ENCODE measurements at regions not wholly inside any gene's neighbourhood (a gene's known extent, or its start where the extent isn't known, plus 50 kb on each side); places are given as distances from the start of the nearest gene placed in this dataset.

DNA sequence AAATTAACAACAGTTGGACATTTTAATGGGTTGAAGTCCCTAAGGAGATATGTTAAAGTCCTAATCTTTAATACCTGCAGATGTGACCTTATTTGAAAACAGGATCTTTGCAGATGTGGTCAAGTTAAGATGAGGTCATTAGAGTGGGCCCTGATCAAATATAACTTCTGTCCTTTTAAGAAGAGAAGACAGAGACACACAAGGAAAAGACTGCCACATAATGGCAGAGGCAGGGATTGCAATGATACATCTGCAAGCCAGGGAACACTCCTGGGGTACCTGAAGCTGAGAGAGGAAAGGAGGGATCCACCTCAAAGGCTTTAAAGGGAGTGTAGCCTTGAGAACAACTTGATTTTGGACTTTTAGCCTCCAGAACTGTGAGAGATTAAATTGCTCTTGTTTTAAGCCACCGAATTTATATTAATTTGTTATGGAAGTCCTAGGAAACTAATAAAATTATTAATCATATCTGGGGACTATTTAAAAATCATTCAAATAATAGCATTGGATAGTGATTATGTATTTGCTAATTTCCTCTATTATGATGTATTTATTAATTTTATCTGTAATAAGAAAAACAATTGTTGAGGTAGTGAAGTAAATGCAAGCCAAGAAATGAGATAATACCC, 700.0 kb upstream of the PCDH15 start:
- no CpG with 5 or more reads among the region's 1 CpG for WGBS (ENCODE audit: extremely low coverage, insufficient coverage, insufficient read length)
- H3K14ac ChIP-seq (ENCODE audit: low read length): no peak overlapping the region

DNA sequence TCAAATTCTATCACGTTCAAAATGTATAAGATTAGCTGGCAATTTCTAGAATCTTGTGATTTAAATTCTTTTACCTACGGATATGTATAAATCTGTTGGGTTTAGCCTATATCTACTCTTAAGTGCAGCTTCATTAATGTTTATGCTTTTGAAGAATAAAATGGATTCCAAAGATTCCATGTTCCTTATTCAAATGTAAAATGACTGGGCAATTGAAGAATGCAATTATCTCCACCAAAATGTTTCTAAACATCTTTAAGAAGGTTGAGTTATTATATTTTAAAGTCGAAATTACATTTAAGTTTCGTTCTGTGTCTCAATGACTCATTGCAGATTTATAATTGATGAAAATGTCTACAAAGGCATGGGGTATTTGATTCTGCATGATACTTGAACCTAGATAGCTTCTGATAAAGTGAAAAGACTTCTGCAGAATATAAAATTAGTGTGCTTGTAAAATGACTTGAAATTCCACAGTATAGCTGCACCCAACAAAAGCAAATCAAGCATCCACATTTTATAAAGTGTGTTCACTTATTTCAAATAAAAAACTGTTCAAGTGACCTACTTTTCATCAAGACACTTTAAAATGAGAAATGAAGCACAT, 697.0 kb upstream of the PCDH15 start:
- H3K9ac ChIP-seq (ENCODE audit: low read length): no peak overlapping the region
- no peak overlapping the region for H3K18ac ChIP-seq (ENCODE audit: low read length)
- H3K27me3 ChIP-seq (ENCODE audit: insufficient read depth, low read length): no peaks in the 10 kb centered on the region
- no peaks in the 10 kb centered on the region for H3K4me1 ChIP-seq (ENCODE audit: control insufficient read depth in 1 of 2, insufficient read depth in 2 of 2, low read length in 2 of 2)
- no peak overlapping the region for H3K14ac ChIP-seq (ENCODE audit: low read length)
- DNase-seq: no peak
- H3K9me3 ChIP-seq (ENCODE audit: insufficient read depth, low read depth, low read length): no peaks in the 10 kb centered on the region
- no peak overlapping the region for H2AFZ ChIP-seq (ENCODE audit: insufficient read depth, low read length, poor library complexity)
- H4K12ac ChIP-seq (ENCODE audit: low read depth, low read length): no peak overlapping the region
- H3K79me1 ChIP-seq (ENCODE audit: low read length): no peaks in the 10 kb centered on the region
- no peak overlapping the region for H4K91ac ChIP-seq (ENCODE audit: low read depth, low read length)
- H4K8ac ChIP-seq (ENCODE audit: low read depth, low read length): no peak overlapping the region
- H3K79me2 ChIP-seq (ENCODE audit: control insufficient read depth, insufficient read depth, low read length, poor library complexity): no peaks in the 10 kb centered on the region
- WGBS (ENCODE audit: extremely low coverage, insufficient coverage, insufficient read length): no CpG with 5 or more reads among the region's 4 CpGs
- no peaks in the 10 kb centered on the region for H3K36me3 ChIP-seq (ENCODE audit: control insufficient read depth in 1 of 2, insufficient read depth in 2 of 2, low read length in 2 of 2)
- no peak overlapping the region for H2BK120ac ChIP-seq (ENCODE audit: insufficient read depth, low read length, poor library complexity)
- H3K27ac ChIP-seq (ENCODE audit: low read depth, low read length): no peak overlapping the region
- H3K4me2 ChIP-seq (ENCODE audit: low read length): no peak overlapping the region
- no peak overlapping the region for H3K4ac ChIP-seq (ENCODE audit: low read depth, low read length)
- H2AK5ac ChIP-seq (ENCODE audit: low read length): no peak overlapping the region
- H3K23ac ChIP-seq (ENCODE audit: low read length): no peak overlapping the region
- no peak overlapping the region for H2BK5ac ChIP-seq (ENCODE audit: low read depth, low read length, poor library complexity)
- no peak overlapping the region for H2BK12ac ChIP-seq (ENCODE audit: low read length)
- H3K4me3 ChIP-seq (ENCODE audit: low read depth, low read length): no peak overlapping the region

More for the DNA sequence above, 700.0 kb upstream of the PCDH15 start:
- no peak overlapping the region for H3K4me2 ChIP-seq (ENCODE audit: low read length)
- no peaks in the 10 kb centered on the region for H3K79me1 ChIP-seq (ENCODE audit: low read length)
- no peaks in the 10 kb centered on the region for H3K27me3 ChIP-seq (ENCODE audit: insufficient read depth, low read length)
- no peak overlapping the region for H4K91ac ChIP-seq (ENCODE audit: low read depth, low read length)
- H4K8ac ChIP-seq (ENCODE audit: low read depth, low read length): no peak overlapping the region
- no peaks in the 10 kb centered on the region for H3K9me3 ChIP-seq (ENCODE audit: insufficient read depth, low read depth, low read length)
- no peak overlapping the region for H2BK12ac ChIP-seq (ENCODE audit: low read length)
- H3K4ac ChIP-seq (ENCODE audit: low read depth, low read length): no peak overlapping the region
- no peak overlapping the region for H3K23ac ChIP-seq (ENCODE audit: low read length)
- peak in 1 of 2 donors; percentile 19 for DNase-seq
- no peak overlapping the region for H3K4me3 ChIP-seq (ENCODE audit: low read depth, low read length)
- no peaks in the 10 kb centered on the region for H3K36me3 ChIP-seq (ENCODE audit: control insufficient read depth in 1 of 2, insufficient read depth in 2 of 2, low read length in 2 of 2)
- no peak overlapping the region for H3K18ac ChIP-seq (ENCODE audit: low read length)
- no peak overlapping the region for H2AK5ac ChIP-seq (ENCODE audit: low read length)
- H3K79me2 ChIP-seq (ENCODE audit: control insufficient read depth, insufficient read depth, low read length, poor library complexity): no peaks in the 10 kb centered on the region
- H2BK120ac ChIP-seq (ENCODE audit: insufficient read depth, low read length, poor library complexity): no peak overlapping the region
- H2AFZ ChIP-seq (ENCODE audit: insufficient read depth, low read length, poor library complexity): no peak overlapping the region
- H3K9ac ChIP-seq (ENCODE audit: low read length): no peak overlapping the region
- no peak overlapping the region for H3K27ac ChIP-seq (ENCODE audit: low read depth, low read length)
- H3K4me1 ChIP-seq (ENCODE audit: control insufficient read depth in 1 of 2, insufficient read depth in 2 of 2, low read length in 2 of 2): no peaks in the 10 kb centered on the region
- H4K12ac ChIP-seq (ENCODE audit: low read depth, low read length): no peak overlapping the region
- H2BK5ac ChIP-seq (ENCODE audit: low read depth, low read length, poor library complexity): no peak overlapping the region

DNA sequence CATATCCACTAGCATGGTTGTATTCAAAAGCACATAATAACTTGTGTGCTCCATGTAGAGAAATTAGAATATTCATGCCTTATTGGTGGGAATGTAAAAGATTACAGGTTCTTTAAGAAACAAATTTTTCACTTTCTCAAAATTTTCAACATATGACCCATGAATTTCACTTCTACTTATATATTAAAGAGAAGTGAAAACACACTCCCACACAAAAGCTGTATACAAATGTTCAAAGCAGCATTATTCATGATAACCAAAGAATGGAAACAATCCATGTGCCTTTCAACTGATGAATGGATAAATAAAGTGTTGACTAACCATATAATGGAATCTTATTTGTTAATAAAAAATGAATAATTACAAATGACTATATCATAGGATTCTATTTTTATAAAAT, 694.5 kb upstream of the PCDH15 start:
- no peak overlapping the region for H2AFZ ChIP-seq (ENCODE audit: insufficient read depth, low read length, poor library complexity)

DNA sequence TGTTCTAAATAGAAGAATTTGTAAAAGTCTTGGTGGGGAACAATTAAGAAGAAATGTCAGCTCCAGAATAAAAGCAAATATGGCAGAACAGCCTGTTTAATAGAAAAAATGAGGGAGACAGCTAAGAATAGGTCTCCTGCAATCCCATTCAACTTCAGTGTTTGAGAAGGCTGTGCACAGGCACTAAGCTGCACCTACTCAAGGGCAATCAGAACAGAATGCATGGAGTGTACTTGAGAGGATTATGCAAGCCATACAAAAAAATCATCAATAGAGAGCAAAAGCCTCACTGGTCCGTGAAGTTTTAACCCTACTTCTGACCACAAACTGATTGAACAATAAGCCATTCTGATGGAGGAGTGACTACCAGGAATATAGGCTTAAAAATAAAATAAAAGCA, 690.7 kb upstream of the PCDH15 start:
- H3K9me3 ChIP-seq (ENCODE audit: insufficient read depth, low read depth, low read length): no peaks in the 10 kb centered on the region
- no peak overlapping the region for H3K14ac ChIP-seq (ENCODE audit: low read length)
- H3K23ac ChIP-seq (ENCODE audit: low read length): no peak overlapping the region
- H2BK12ac ChIP-seq (ENCODE audit: low read length): no peak overlapping the region
- H3K4me2 ChIP-seq (ENCODE audit: low read length): no peak overlapping the region
- no peak for DNase-seq
- H3K79me1 ChIP-seq (ENCODE audit: low read length): no peaks in the 10 kb centered on the region
- no peak overlapping the region for H2BK5ac ChIP-seq (ENCODE audit: low read depth, low read length, poor library complexity)
- no peak overlapping the region for H4K91ac ChIP-seq (ENCODE audit: low read depth, low read length)
- no peak overlapping the region for H2AFZ ChIP-seq (ENCODE audit: insufficient read depth, low read length, poor library complexity)
- H3K4me3 ChIP-seq (ENCODE audit: low read depth, low read length): no peak overlapping the region
- H3K27me3 ChIP-seq (ENCODE audit: insufficient read depth, low read length): no peaks in the 10 kb centered on the region
- H3K18ac ChIP-seq (ENCODE audit: low read length): no peak overlapping the region
- H2BK120ac ChIP-seq (ENCODE audit: insufficient read depth, low read length, poor library complexity): no peak overlapping the region
- no peak overlapping the region for H3K4ac ChIP-seq (ENCODE audit: low read depth, low read length)
- H3K9ac ChIP-seq (ENCODE audit: low read length): no peak overlapping the region
- no peaks in the 10 kb centered on the region for H3K79me2 ChIP-seq (ENCODE audit: control insufficient read depth, insufficient read depth, low read length, poor library complexity)
- no peaks in the 10 kb centered on the region for H3K36me3 ChIP-seq (ENCODE audit: control insufficient read depth in 1 of 2, insufficient read depth in 2 of 2, low read length in 2 of 2)
- no peak overlapping the region for H2AK5ac ChIP-seq (ENCODE audit: low read length)
- no peak overlapping the region for H3K27ac ChIP-seq (ENCODE audit: low read depth, low read length)
- no CpG with 5 or more reads among the region's 1 CpG for WGBS (ENCODE audit: extremely low coverage, insufficient coverage, insufficient read length)
- no peak overlapping the region for H4K8ac ChIP-seq (ENCODE audit: low read depth, low read length)
- H3K4me1 ChIP-seq (ENCODE audit: control insufficient read depth in 1 of 2, insufficient read depth in 2 of 2, low read length in 2 of 2): no peaks in the 10 kb centered on the region
- H4K12ac ChIP-seq (ENCODE audit: low read depth, low read length): no peak overlapping the region

More for the DNA sequence above, 694.5 kb upstream of the PCDH15 start:
- H3K14ac ChIP-seq (ENCODE audit: low read length): no peak overlapping the region
- H3K4ac ChIP-seq (ENCODE audit: low read depth, low read length): no peak overlapping the region
- H4K91ac ChIP-seq (ENCODE audit: low read depth, low read length): no peak overlapping the region
- no peaks in the 10 kb centered on the region for H3K79me1 ChIP-seq (ENCODE audit: low read length)
- no peak overlapping the region for H3K27ac ChIP-seq (ENCODE audit: low read depth, low read length)
- no peaks in the 10 kb centered on the region for H3K4me1 ChIP-seq (ENCODE audit: control insufficient read depth in 1 of 2, insufficient read depth in 2 of 2, low read length in 2 of 2)
- H3K9me3 ChIP-seq (ENCODE audit: insufficient read depth, low read depth, low read length): no peaks in the 10 kb centered on the region
- H2BK120ac ChIP-seq (ENCODE audit: insufficient read depth, low read length, poor library complexity): no peak overlapping the region
- H2BK5ac ChIP-seq (ENCODE audit: low read depth, low read length, poor library complexity): no peak overlapping the region
- H3K23ac ChIP-seq (ENCODE audit: low read length): no peak overlapping the region
- H3K79me2 ChIP-seq (ENCODE audit: control insufficient read depth, insufficient read depth, low read length, poor library complexity): no peaks in the 10 kb centered on the region
- no peak overlapping the region for H3K4me3 ChIP-seq (ENCODE audit: low read depth, low read length)
- no peak overlapping the region for H2AK5ac ChIP-seq (ENCODE audit: low read length)
- no peak overlapping the region for H3K18ac ChIP-seq (ENCODE audit: low read length)
- H3K36me3 ChIP-seq (ENCODE audit: control insufficient read depth in 1 of 2, insufficient read depth in 2 of 2, low read length in 2 of 2): no peaks in the 10 kb centered on the region
- H4K8ac ChIP-seq (ENCODE audit: low read depth, low read length): no peak overlapping the region
- H4K12ac ChIP-seq (ENCODE audit: low read depth, low read length): no peak overlapping the region
- no peak overlapping the region for H3K9ac ChIP-seq (ENCODE audit: low read length)
- H3K4me2 ChIP-seq (ENCODE audit: low read length): no peak overlapping the region
- no peak overlapping the region for H2BK12ac ChIP-seq (ENCODE audit: low read length)
- DNase-seq: no peak
- no peaks in the 10 kb centered on the region for H3K27me3 ChIP-seq (ENCODE audit: insufficient read depth, low read length)

Data from trophoblast cell (in vitro differentiated cells and primary cell).